MCF 10A (cell line): ENCODE measurements at regions not wholly inside any gene's neighbourhood (a gene's known extent, or its start where the extent isn't known, plus 50 kb on each side); places are given as distances from the start of the nearest gene placed in this dataset.

ENCODE experiments used
- BruUV-seq: library from RNA; stranded (reverse); fragments of 400-500 nt; replicated peaks from 2 replicates; lab custom pipeline; 2021; lab: Mats Ljungman, UMichigan
- CTCF ChIA-PET: fragments of 300-600 bp; sonication (Branson Sonifier 250); formaldehyde crosslinking; extraction: SDS; loops from one replicate; lab custom pipeline; 2021; ENCODE audit warnings: antibody characterized with exemption, inconsistent platforms; lab: Yijun Ruan, JAX
- POLR2A ChIA-PET: fragments of 300-600, 350-650 bp; sonication (Branson Sonifier 250); formaldehyde crosslinking; extraction: SDS; loops from one replicate; lab custom pipeline; 2020; ENCODE audit warnings: antibody characterized with exemption, inconsistent platforms; lab: Yijun Ruan, JAX
- DNase-seq: peaks from one replicate; pipeline ENCODE4 v3.0.0-alpha.2; 2018; ENCODE audit not compliant: unreplicated experiment
- H3K27ac Mint-ChIP-seq: one replicate; pipeline ENCODE4 v1.8.0; 2022; ENCODE audit warnings: mild to moderate bottlenecking, low read depth, mixed read lengths; ENCODE audit not compliant: unreplicated experiment
- H3K27me3 Mint-ChIP-seq: one replicate; pipeline ENCODE4 v1.8.0; 2022; ENCODE audit warnings: mixed read lengths; ENCODE audit not compliant: insufficient read depth, unreplicated experiment
- H3K36me3 Mint-ChIP-seq: one replicate; pipeline ENCODE4 v1.8.0; 2022; ENCODE audit warnings: mild to moderate bottlenecking, moderate library complexity, mixed read lengths; ENCODE audit not compliant: insufficient read depth, unreplicated experiment
- H3K4me1 Mint-ChIP-seq: one replicate; pipeline ENCODE4 v1.8.0; 2022; ENCODE audit warnings: mixed read lengths; ENCODE audit not compliant: insufficient read depth, unreplicated experiment
- H3K4me3 Mint-ChIP-seq: one replicate; pipeline ENCODE4 v1.8.0; 2022; ENCODE audit warnings: mild to moderate bottlenecking, moderate library complexity, mixed read lengths; ENCODE audit not compliant: unreplicated experiment
- H3K9me3 Mint-ChIP-seq: one replicate; pipeline ENCODE4 v1.8.0; 2022; ENCODE audit warnings: mixed read lengths; ENCODE audit not compliant: unreplicated experiment
- CTCF ChIP-seq: fragments of 200-600 bp; IDR thresholded peaks from one replicate; pipeline ENCODE4 v1.8.0; 2022; ENCODE audit warnings: antibody characterized with exemption, mild to moderate bottlenecking; ENCODE audit not compliant: unreplicated experiment
- intact Hi-C: fragments of 100-400 bp; cut with micrococcal nuclease; formaldehyde crosslinking; loops from 2 replicates; pipeline ENCODE4 v1.14.1; 2022

GRCh38 chr3:14306142-14306541 lies 96.3 kb upstream of the SLC6A6 start:
- no peak for TF ChIP-seq CTCF
- Mint-ChIP-seq H3K4me3 (no peak overlapping the region), H3K27me3 (peaks cover 71% of the 10 kb centered on the region), H3K4me1 (peaks cover 2% of the 10 kb centered on the region), H3K36me3 (no peaks in the 10 kb centered on the region), H3K27ac (no peak overlapping the region), H3K9me3 (no peaks in the 10 kb centered on the region)
- intact Hi-C loops: no loop called here
- POLR2A ChIA-PET: no interaction called here
- CTCF ChIA-PET: no interaction called here
- no TSS peak for BruUV-seq
- no peak for DNase-seq

GRCh38 chr3:14307656-14308302 lies 94.6 kb upstream of the SLC6A6 start:
- BruUV-seq: no TSS peak
- ChIA-PET POLR2A (interaction anchor here (0.7 kb wide), 2 partner anchors 69 to 1550 kb away, joined by 3 read pairs; no protein-coding TSS in a partner anchor), CTCF (no interaction called here)
- intact Hi-C loops: no loop called here
- Mint-ChIP-seq H3K27ac (no peak overlapping the region), H3K4me3 (no peak overlapping the region), H3K9me3 (no peaks in the 10 kb centered on the region), H3K4me1 (no peaks in the 10 kb centered on the region), H3K36me3 (no peaks in the 10 kb centered on the region), H3K27me3 (peaks cover 84% of the 10 kb centered on the region)
- no peak for DNase-seq
- no peak for TF ChIP-seq CTCF

- intact Hi-C loops: no loop called here
- H3K36me3 Mint-ChIP-seq: no peaks in the 10 kb centered on the region
- no TSS peak for BruUV-seq
- H3K4me3 Mint-ChIP-seq: no peak overlapping the region
- H3K4me1 Mint-ChIP-seq: no peaks in the 10 kb centered on the region
- peaks cover 85% of the 10 kb centered on the region for H3K27me3 Mint-ChIP-seq
- CTCF ChIA-PET: no interaction called here
- no peak overlapping the region for H3K27ac Mint-ChIP-seq
- no peak for TF ChIP-seq CTCF
- H3K9me3 Mint-ChIP-seq: no peaks in the 10 kb centered on the region
- POLR2A ChIA-PET: interaction anchor here (0.6 kb wide), 1 partner anchor 156 kb away, joined by 4 read pairs; no protein-coding TSS in a partner anchor
- DNase-seq: no peak
Observed at GRCh38 chr3:14311729-14312128, 90.7 kb upstream of the SLC6A6 start.

- intact Hi-C loops: no loop called here
- POLR2A ChIA-PET: interaction anchor here (0.6 kb wide), 1 partner anchor 157 kb away, joined by 4 read pairs; no protein-coding TSS in a partner anchor
- Mint-ChIP-seq H3K4me3 (no peak overlapping the region), H3K36me3 (no peaks in the 10 kb centered on the region), H3K27ac (no peak overlapping the region), H3K4me1 (no peaks in the 10 kb centered on the region), H3K27me3 (peaks cover 78% of the 10 kb centered on the region), H3K9me3 (no peaks in the 10 kb centered on the region)
- no peak for TF ChIP-seq CTCF
- BruUV-seq: no TSS peak
- no peak for DNase-seq
- CTCF ChIA-PET: no interaction called here
Observed at GRCh38 chr3:14312375-14312774, 90.0 kb upstream of the SLC6A6 start.
